Liver (tissue), 8 donors: ENCODE measurements at regions not wholly inside any gene's neighbourhood (a gene's known extent, or its start where the extent isn't known, plus 50 kb on each side); places are given as distances from the start of the nearest gene placed in this dataset.

ENCODE experiments used
- DNase-seq: peaks from one replicate; pipeline ENCODE4 v3.0.0-alpha.2; 2017; ENCODE audit warnings: low spot score
- H3K27ac ChIP-seq, 2 donors: one replicate each; pipeline ENCODE4 v1.7.0; 2013; ENCODE audit warnings: inconsistent platforms in 2 of 2, low read length in 2 of 2, control low read depth in 1 of 2, low read depth in 1 of 2, mild to moderate bottlenecking in 1 of 2
- H3K27me3 ChIP-seq, 4 donors: one replicate each; pipeline versions ENCODE4 v1.6.1 to v1.7.0; 2013; ENCODE audit warnings: low read length in 3 of 4, inconsistent platforms in 1 of 4, mild to moderate bottlenecking in 1 of 4, moderate library complexity in 1 of 4; ENCODE audit not compliant: control insufficient read depth in 4 of 4, insufficient read depth in 4 of 4
- H3K36me3 ChIP-seq, 4 donors: one replicate each; pipeline versions ENCODE4 v1.6.1 to v1.7.0; 2013; ENCODE audit warnings: low read length in 3 of 4, mild to moderate bottlenecking in 3 of 4, low read depth in 1 of 4, moderate library complexity in 1 of 4; ENCODE audit not compliant: control insufficient read depth in 4 of 4, insufficient read depth in 3 of 4
- H3K4me1 ChIP-seq, 4 donors: one replicate each; pipeline versions ENCODE4 v1.6.1 to v1.7.0; 2013; ENCODE audit warnings: low read length in 3 of 4, mild to moderate bottlenecking in 3 of 4, moderate library complexity in 1 of 4; ENCODE audit not compliant: control insufficient read depth in 4 of 4, insufficient read depth in 4 of 4
- H3K4me3 ChIP-seq, 3 donors: one replicate each; pipeline versions ENCODE4 v1.6.1 to v1.7.0; 2013; ENCODE audit warnings: low read length in 3 of 3, control low read depth in 1 of 3, low read depth in 1 of 3, mild to moderate bottlenecking in 1 of 3
- H3K9ac ChIP-seq, 2 donors: one replicate each; pipeline ENCODE4 v1.7.0; 2013; ENCODE audit warnings: low read length in 2 of 2, mild to moderate bottlenecking in 2 of 2, moderate library complexity in 2 of 2, control low read depth in 1 of 2, low read depth in 1 of 2
- H3K9me3 ChIP-seq, 4 donors: one replicate each; pipeline versions ENCODE4 v1.6.1 to v1.7.0; 2013; ENCODE audit warnings: low read length in 3 of 4; ENCODE audit not compliant: control insufficient read depth in 4 of 4
- ATF3 ChIP-seq: IDR thresholded peaks from 2 replicates; pipeline ENCODE4 v1.6.1; 2016; ENCODE audit warnings: antibody characterized with exemption
- CTCF ChIP-seq: fragments of 150-350 bp; IDR thresholded peaks from 2 replicates; pipeline ENCODE4 v1.5.1; 2017; ENCODE audit warnings: improper control_type of control experiment, low read depth, low read length; ENCODE audit not compliant: missing input control
- EGR1 ChIP-seq, 2 donors: IDR thresholded peaks; 2 replicates each; pipeline ENCODE4 v1.6.1; 2016 to 2018; ENCODE audit warnings: antibody characterized with exemption in 2 of 2, low read depth in 2 of 2
- FOXA1 ChIP-seq: IDR thresholded peaks from 2 replicates; pipeline ENCODE4 v1.6.1; 2016; ENCODE audit warnings: antibody characterized with exemption
- FOXA2 ChIP-seq: IDR thresholded peaks from 2 replicates; pipeline ENCODE4 v1.6.1; 2016; ENCODE audit warnings: antibody characterized with exemption
- GABPA ChIP-seq, 2 donors: IDR thresholded peaks in 1 of 2; conservative IDR thresholded peaks in 1 of 2; 2 replicates each; pipeline ENCODE4 v1.6.1; 2016; ENCODE audit warnings: antibody characterized with exemption in 2 of 2, mild to moderate bottlenecking in 1 of 2, moderate library complexity in 1 of 2
- HNF4A ChIP-seq, 2 donors: conservative IDR thresholded peaks; 2 replicates each; pipeline ENCODE4 v1.6.1; 2016; ENCODE audit warnings: antibody characterized with exemption in 2 of 2, mild to moderate bottlenecking in 2 of 2
- HNF4G ChIP-seq: IDR thresholded peaks from 2 replicates; pipeline ENCODE4 v1.6.1; 2016; ENCODE audit warnings: antibody characterized with exemption
- JUND ChIP-seq, 2 donors: IDR thresholded peaks; 2 replicates each; pipeline ENCODE4 v1.6.1; 2016; ENCODE audit warnings: antibody characterized with exemption in 2 of 2
- MAX ChIP-seq: IDR thresholded peaks from 2 replicates; pipeline ENCODE4 v1.6.1; 2016; ENCODE audit warnings: antibody characterized with exemption
- NR2F2 ChIP-seq: IDR thresholded peaks from 2 replicates; pipeline ENCODE4 v1.6.1; 2016; ENCODE audit warnings: antibody characterized with exemption
- RAD21 ChIP-seq, 2 donors: IDR thresholded peaks; 2 replicates each; pipeline ENCODE4 v1.6.1; 2016; ENCODE audit warnings: antibody characterized with exemption in 2 of 2, mild to moderate bottlenecking in 2 of 2
- REST ChIP-seq: IDR thresholded peaks from 2 replicates; pipeline ENCODE4 v1.6.1; 2016; ENCODE audit warnings: antibody characterized with exemption, mild to moderate bottlenecking
- RXRA ChIP-seq, 2 donors: IDR thresholded peaks; 2 replicates each; pipeline ENCODE4 v1.6.1; 2017 to 2018; ENCODE audit warnings: antibody characterized with exemption in 2 of 2, mild to moderate bottlenecking in 1 of 2
- SP1 ChIP-seq: IDR thresholded peaks from 2 replicates; pipeline ENCODE4 v1.6.1; 2018; ENCODE audit warnings: antibody characterized with exemption, mild to moderate bottlenecking
- TAF1 ChIP-seq: conservative IDR thresholded peaks from 2 replicates; pipeline ENCODE4 v1.6.1; 2016; ENCODE audit warnings: antibody characterized with exemption, mild to moderate bottlenecking
- YY1 ChIP-seq: IDR thresholded peaks from 2 replicates; pipeline ENCODE4 v1.6.1; 2016; ENCODE audit warnings: antibody characterized with exemption, mild to moderate bottlenecking
- ZBTB33 ChIP-seq: IDR thresholded peaks from 2 replicates; pipeline ENCODE4 v1.6.1; 2016; ENCODE audit warnings: antibody characterized with exemption
- WGBS: extraction: QIAGEN DNeasy Blood & Tissue Kit; methylation state at CpG from one replicate; pipeline ENCODE4 v1.1.7; 2013; 5-methylcytosine and 5-hydroxymethylcytosine counted together
- donor health status: healthy.
- donor health status: healthy.
- donor health status: healthy.
- donor health status: healthy.
- donor health status: healthy.

- H3K36me3 ChIP-seq, result no peaks in the 10 kb centered on the region
- H3K4me1 ChIP-seq, result no peaks in the 10 kb centered on the region
- no peak for DNase-seq
- H3K9me3 ChIP-seq, result no peaks in the 10 kb centered on the region
- H3K9ac ChIP-seq, result no peak overlapping the region
- H3K4me3 ChIP-seq, result no peak overlapping the region
- H3K27me3 ChIP-seq, result peaks cover 0 to 9% (median 3%) of the 10 kb centered on the region in 4 donors
- H3K27ac ChIP-seq, result no peak overlapping the region
- TF ChIP-seq TAF1, result no peak
- no peak for TF ChIP-seq ATF3
- TF ChIP-seq GABPA (IDR thresholded peaks at IDR 0.05 in 1 of 2, conservative IDR thresholded peaks at IDR 0.05 in 1 of 2), result no peak
- no peak for TF ChIP-seq FOXA2
- no peak for TF ChIP-seq REST
- TF ChIP-seq NR2F2, result no peak
- TF ChIP-seq MAX, result no peak
- no peak for TF ChIP-seq JUND (IDR thresholded peaks at IDR 0.05)
- no peak for TF ChIP-seq ZBTB33
- TF ChIP-seq RXRA (IDR thresholded peaks at IDR 0.05), result no peak
- no peak for TF ChIP-seq FOXA1
- no peak for TF ChIP-seq RAD21 (IDR thresholded peaks at IDR 0.05)
- TF ChIP-seq CTCF, result no peak
- no peak for TF ChIP-seq SP1
- no peak for TF ChIP-seq YY1
- TF ChIP-seq HNF4A (conservative IDR thresholded peaks at IDR 0.05), result no peak
- no peak for TF ChIP-seq EGR1 (IDR thresholded peaks at IDR 0.05; ENCODE audit: low read depth in 2 of 2)
- TF ChIP-seq HNF4G, result no peak
- WGBS, result 16% methylated on average over 14 of the region's 14 CpGs
These were observed 167.6 kb downstream of the ABHD5 start for GRCh38 chr3:43858294-43858701.

GRCh38 chr3:43859766-43860165, 169.0 kb downstream of the ABHD5 start:
- 89% methylated on average over 3 of the region's 3 CpGs for WGBS
- H3K4me1 ChIP-seq, result no peaks in the 10 kb centered on the region
- no peaks in the 10 kb centered on the region for H3K36me3 ChIP-seq
- no peak overlapping the region for H3K4me3 ChIP-seq
- peaks cover 0 to 9% (median 3%) of the 10 kb centered on the region in 4 donors for H3K27me3 ChIP-seq
- no peaks in the 10 kb centered on the region for H3K9me3 ChIP-seq
- no peak overlapping the region for H3K9ac ChIP-seq
- peak; percentile 13 for DNase-seq
- H3K27ac ChIP-seq, result no peak overlapping the region
- no peak for TF ChIP-seq MAX
- TF ChIP-seq CTCF, result no peak
- no peak for TF ChIP-seq ATF3
- TF ChIP-seq TAF1, result no peak
- no peak for TF ChIP-seq RXRA (IDR thresholded peaks at IDR 0.05)
- TF ChIP-seq NR2F2, result no peak
- TF ChIP-seq GABPA (IDR thresholded peaks at IDR 0.05 in 1 of 2, conservative IDR thresholded peaks at IDR 0.05 in 1 of 2), result no peak
- TF ChIP-seq SP1, result no peak
- TF ChIP-seq ZBTB33, result no peak
